ENCODE measurements at regions not wholly inside any gene's neighbourhood (a gene's known extent, or its start where the extent isn't known, plus 50 kb on each side); places are given as distances from the start of the nearest gene placed in this dataset.

DNA sequence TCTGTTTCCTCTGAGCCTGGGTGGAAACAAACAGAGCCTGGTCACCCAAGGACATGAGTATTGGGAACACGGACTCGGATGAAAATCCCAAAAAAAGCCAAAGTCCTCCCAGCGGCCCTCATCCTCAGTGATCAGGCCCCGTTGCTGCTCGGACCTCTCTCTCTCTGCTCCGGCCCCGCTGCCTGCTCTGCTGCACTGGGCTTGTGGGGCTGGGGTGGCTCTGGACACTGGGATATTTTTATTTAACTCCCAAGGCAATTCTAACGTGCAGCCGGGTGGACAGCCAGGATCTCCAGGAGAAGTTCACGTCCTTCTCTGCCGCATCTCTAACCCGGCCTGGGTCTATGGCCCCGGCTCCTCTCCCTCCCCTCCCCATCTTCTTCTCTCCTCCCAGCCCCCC is 280.9 kb upstream of the TNRC6C start:
- no peak for DNase-seq
- TF ChIP-seq CTCF (IDR thresholded peaks at IDR 0.05) (no peak), POLR2A (IDR thresholded peaks at IDR 0.05) (no peak), EP300 (IDR thresholded peaks at IDR 0.05) (no peak)
- Histone ChIP-seq H3K27ac (no peak overlapping the region), H3K4me1 (ENCODE audit: insufficient read depth) (no peaks in the 10 kb centered on the region), H3K36me3 (no peaks in the 10 kb centered on the region), H3K9me3 (no peaks in the 10 kb centered on the region), H3K27me3 (no peaks in the 10 kb centered on the region), H3K4me3 (no peak overlapping the region)
- whole genome bisulfite sequencing, 3 donors = 65 to 68% (median 66%) methylated on average over 13 of the region's 13 CpGs
- intact Hi-C loops (cut with DNase I) = no loop called here

- Histone ChIP-seq H3K4me1 (ENCODE audit: insufficient read depth) (no peaks in the 10 kb centered on the region), H3K36me3 (no peaks in the 10 kb centered on the region), H3K4me3 (no peak overlapping the region), H3K27ac (no peak overlapping the region), H3K27me3 (no peaks in the 10 kb centered on the region), H3K9me3 (no peaks in the 10 kb centered on the region)
- DNase-seq = no peak
- TF ChIP-seq EP300 (IDR thresholded peaks at IDR 0.05) (no peak), CTCF (IDR thresholded peaks at IDR 0.05) (no peak), POLR2A (IDR thresholded peaks at IDR 0.05) (no peak)
- 75 to 79% (median 75%) methylated on average over 9 of the region's 9 CpGs for WGBS, 3 donors
- intact Hi-C loops (cut with DNase I) = no loop called here
Observed at GRCh38 chr17:77679589-77679988, 278.9 kb upstream of the TNRC6C start.

DNA sequence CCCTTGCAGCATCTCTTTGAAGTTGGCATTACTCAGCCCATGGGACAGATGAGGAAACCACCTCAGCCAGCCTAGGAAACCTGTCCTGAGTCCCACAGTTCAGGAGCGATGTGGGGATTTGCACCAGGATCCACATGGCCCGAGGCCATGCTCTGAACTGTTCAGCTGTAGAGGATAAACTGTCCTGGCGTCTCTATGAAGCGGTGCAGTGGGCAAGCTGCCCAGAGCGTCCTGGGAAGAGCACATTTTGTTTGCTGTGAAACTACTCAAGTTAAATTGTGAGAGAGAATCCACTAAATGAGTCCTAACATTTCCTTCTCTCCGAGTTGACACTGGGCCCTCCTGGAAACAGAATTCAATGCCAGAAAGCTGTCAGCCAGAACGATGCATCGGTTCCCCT is 276.6 kb upstream of the TNRC6C start:
- no peaks in the 10 kb centered on the region for H3K36me3 ChIP-seq
- intact Hi-C loops (cut with DNase I) = no loop called here
- WGBS, 3 donors = 6 to 8% (median 7%) methylated on average over 8 of the region's 8 CpGs
- no peak overlapping the region for H3K4me3 ChIP-seq
- H3K9me3 ChIP-seq = no peaks in the 10 kb centered on the region
- DNase-seq = peak in 1 of 5 donors; percentile 66
- H3K27ac ChIP-seq = no peak overlapping the region
- TF ChIP-seq EP300 (IDR thresholded peaks at IDR 0.05) (no peak), CTCF (IDR thresholded peaks at IDR 0.05) (no peak), POLR2A (IDR thresholded peaks at IDR 0.05) (no peak)
- H3K4me1 ChIP-seq (ENCODE audit: insufficient read depth) = no peaks in the 10 kb centered on the region
- H3K27me3 ChIP-seq = no peaks in the 10 kb centered on the region

DNA sequence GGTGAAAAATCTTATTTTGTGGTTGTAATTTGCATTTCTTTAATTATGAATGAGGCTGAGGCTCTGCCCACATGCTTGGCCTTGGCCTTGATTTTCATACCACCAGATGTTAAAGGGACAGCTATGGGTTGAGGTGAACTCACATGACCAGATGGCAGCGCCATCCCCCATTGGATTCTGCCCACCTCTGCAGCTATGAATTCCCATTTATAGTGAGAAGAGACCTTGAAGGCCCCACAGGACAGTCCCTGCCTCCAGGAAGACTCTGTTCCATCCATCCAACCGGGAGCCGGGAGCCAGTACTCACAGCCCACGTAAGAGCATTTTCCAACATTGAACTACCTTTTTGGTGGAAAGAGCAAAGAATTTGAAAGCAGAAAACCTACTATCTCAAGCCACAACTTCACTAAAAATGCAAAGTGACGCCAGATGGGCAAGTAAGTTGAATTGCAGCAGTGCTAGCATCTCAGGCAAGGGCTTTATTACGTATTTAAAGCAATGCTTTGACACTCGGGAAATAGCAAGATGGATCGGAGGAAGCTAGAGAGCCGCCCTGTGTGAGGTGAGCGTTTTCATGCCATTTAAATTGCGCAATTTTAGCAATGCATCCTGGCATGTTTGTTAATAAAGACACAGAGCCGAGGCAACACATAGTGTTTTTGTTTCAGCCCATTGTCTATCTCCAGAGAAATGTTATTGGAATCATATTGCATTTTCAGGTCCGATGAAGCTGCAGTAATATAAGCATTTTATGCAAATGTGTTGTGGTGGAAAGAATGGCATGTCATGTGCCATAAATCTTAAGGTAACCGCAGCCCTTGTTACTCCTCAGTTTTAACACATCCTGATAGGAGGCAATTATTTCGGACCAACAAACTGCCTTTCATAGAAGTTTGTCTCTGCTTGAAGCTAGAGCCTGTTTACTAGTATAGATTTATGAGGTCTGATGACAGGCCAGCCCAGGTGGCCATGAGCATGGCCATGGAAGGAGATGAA is 273.4 kb upstream of the TNRC6C start:
- H3K9me3 ChIP-seq = no peaks in the 10 kb centered on the region
- no peak for DNase-seq
- no peaks in the 10 kb centered on the region for H3K27me3 ChIP-seq
- 47 to 68% (median 58%) methylated on average over 15 of the region's 15 CpGs for WGBS, 3 donors
- no peaks in the 10 kb centered on the region for H3K36me3 ChIP-seq
- H3K27ac ChIP-seq = no peak overlapping the region
- intact Hi-C loops (cut with DNase I) = no loop called here
- no peak overlapping the region for H3K4me3 ChIP-seq
- no peaks in the 10 kb centered on the region for H3K4me1 ChIP-seq (ENCODE audit: insufficient read depth)
- TF ChIP-seq POLR2A (IDR thresholded peaks at IDR 0.05) (no peak), EP300 (IDR thresholded peaks at IDR 0.05) (no peak), CTCF (IDR thresholded peaks at IDR 0.05) (no peak)
